Heart left ventricle (tissue), 13 donors: ENCODE measurements at regions not wholly inside any gene's neighbourhood (a gene's known extent, or its start where the extent isn't known, plus 50 kb on each side); places are given as distances from the start of the nearest gene placed in this dataset.
"Not testable (repeated sequence)": the region's sequence is repeated elsewhere in the genome, so short reads cannot be mapped to it uniquely, and the experiment has no call there.

Source experiments
- POLR2A ChIP-seq, 2 donors: fragments of 450-650 bp; IDR thresholded peaks; one replicate each; pipeline ENCODE4 v1.6.1; 2017; ENCODE audit warnings: antibody characterized with exemption in 2 of 2, mild to moderate bottlenecking in 2 of 2, moderate library complexity in 2 of 2
- TF ChIP-seq, protein P1 (sequence below), 12 donors: fragments of 200-600 bp; sonication (generic) in 4 of 12; IDR thresholded peaks; one replicate each; pipeline versions ENCODE4 v1.5.0 to v1.8.0; 2018 to 2022; ENCODE audit warnings: antibody characterized with exemption in 12 of 12, mild to moderate bottlenecking in 5 of 12
- donor health status: ischemic (EF 13 %, LVEDD 7.1; RV severe dilation, severe dysfunction).
- donor health status: DM: no; HTN: yes; CAD: no.
- donor health status: DM: no; HTN: no; CAD: no.
- donor health status: ischemic (EF 25% LVEDD 6.9; RV normal size, moderate dysfunction).
- donor health status: ischemic (EF 25% LVEDD 5.7; RV mildly dilated, moderate dysfunction).
- donor health status: ischemic (EF 35%, LVEDD 5.7; RV mildly dilated, moderate dysfunction).
- donor health status: nonischemic (EF 11% LVEDD 7.7; RV severe dilation, severe dysfunction).
- donor health status: DM: yes; HTN: yes; CAD: no.
- donor health status: PGD.
- donor health status: ischemic (EF 29% LVEDD 5.4; RV normal size, mild dysfunction).
- donor health status: nonischemic (EF 23%, LVEDD 6.1; RV moderate dilation, normal function).

DNA sequence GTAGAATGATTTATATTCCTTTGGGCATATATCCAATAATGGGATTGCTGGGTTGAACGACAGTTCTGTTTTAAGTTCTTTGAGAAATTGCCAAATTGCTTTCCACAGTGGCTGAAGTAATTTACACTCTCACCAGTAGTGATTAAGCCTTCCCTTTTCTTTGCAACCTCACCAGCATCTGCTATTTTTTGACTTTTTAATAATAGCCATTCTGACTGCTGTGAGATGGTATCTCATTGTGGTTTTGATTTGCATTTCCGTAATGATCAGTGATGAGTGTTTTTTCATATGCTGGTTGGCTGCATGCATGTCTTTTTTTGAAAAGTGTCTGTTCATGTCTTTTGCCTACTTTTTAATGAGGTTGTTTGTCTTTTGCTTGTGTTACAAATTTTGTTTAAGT lies 233.8 kb downstream of the SNX19 start:
- TF ChIP-seq, protein P1, sequence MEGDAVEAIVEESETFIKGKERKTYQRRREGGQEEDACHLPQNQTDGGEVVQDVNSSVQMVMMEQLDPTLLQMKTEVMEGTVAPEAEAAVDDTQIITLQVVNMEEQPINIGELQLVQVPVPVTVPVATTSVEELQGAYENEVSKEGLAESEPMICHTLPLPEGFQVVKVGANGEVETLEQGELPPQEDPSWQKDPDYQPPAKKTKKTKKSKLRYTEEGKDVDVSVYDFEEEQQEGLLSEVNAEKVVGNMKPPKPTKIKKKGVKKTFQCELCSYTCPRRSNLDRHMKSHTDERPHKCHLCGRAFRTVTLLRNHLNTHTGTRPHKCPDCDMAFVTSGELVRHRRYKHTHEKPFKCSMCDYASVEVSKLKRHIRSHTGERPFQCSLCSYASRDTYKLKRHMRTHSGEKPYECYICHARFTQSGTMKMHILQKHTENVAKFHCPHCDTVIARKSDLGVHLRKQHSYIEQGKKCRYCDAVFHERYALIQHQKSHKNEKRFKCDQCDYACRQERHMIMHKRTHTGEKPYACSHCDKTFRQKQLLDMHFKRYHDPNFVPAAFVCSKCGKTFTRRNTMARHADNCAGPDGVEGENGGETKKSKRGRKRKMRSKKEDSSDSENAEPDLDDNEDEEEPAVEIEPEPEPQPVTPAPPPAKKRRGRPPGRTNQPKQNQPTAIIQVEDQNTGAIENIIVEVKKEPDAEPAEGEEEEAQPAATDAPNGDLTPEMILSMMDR (IDR thresholded peaks at IDR 0.05), result not testable (repeated sequence)
- TF ChIP-seq POLR2A (IDR thresholded peaks at IDR 0.05), result not testable (repeated sequence)
